Keratinocyte (primary cell): ENCODE measurements at regions not wholly inside any gene's neighbourhood (a gene's known extent, or its start where the extent isn't known, plus 50 kb on each side); places are given as distances from the start of the nearest gene placed in this dataset.

ENCODE experiments used
- EZH2 ChIP-seq: IDR thresholded peaks from one replicate; pipeline ENCODE4 v1.6.1; 2012; ENCODE audit warnings: inconsistent platforms, mild to moderate bottlenecking, low read length, moderate library complexity
- TF ChIP-seq, protein P1 (sequence below), 3 experiments: IDR thresholded peaks in 1 of 3; conservative IDR thresholded peaks in 1 of 3; optimal IDR thresholded peaks in 1 of 3; 2 replicates in 2 of 3; 3 replicates in 1 of 3; pipeline versions ENCODE3 to v1.5.1; 2011; ENCODE audit warnings: low read length in 3 of 3, mild to moderate bottlenecking in 3 of 3, moderate library complexity in 2 of 3, control low read depth in 1 of 3, inconsistent platforms in 1 of 3; ENCODE audit not compliant: insufficient read depth in 2 of 3; ENCODE audit errors: extremely low read depth in 1 of 3

DNA sequence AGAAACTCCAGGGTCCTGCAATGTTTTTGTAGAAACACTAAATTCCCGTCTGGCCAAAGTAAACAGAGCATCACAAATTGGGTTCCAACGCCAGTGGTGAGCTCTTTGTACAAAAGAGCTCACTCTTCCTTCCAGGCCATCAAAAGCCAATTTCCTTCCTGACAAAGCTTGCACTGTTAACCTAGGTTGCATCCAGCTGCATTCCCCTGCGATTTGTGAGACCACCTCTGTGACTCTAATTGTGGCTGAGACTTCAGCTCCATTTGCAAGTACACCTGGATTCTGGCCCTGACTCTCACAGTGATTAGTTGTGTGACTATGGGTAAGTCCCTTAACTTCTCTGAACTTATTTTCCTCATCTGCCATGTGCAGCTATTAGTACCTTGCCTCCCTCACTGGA lies 212.5 kb upstream of the CXorf66 start:
- TF ChIP-seq, protein P1, sequence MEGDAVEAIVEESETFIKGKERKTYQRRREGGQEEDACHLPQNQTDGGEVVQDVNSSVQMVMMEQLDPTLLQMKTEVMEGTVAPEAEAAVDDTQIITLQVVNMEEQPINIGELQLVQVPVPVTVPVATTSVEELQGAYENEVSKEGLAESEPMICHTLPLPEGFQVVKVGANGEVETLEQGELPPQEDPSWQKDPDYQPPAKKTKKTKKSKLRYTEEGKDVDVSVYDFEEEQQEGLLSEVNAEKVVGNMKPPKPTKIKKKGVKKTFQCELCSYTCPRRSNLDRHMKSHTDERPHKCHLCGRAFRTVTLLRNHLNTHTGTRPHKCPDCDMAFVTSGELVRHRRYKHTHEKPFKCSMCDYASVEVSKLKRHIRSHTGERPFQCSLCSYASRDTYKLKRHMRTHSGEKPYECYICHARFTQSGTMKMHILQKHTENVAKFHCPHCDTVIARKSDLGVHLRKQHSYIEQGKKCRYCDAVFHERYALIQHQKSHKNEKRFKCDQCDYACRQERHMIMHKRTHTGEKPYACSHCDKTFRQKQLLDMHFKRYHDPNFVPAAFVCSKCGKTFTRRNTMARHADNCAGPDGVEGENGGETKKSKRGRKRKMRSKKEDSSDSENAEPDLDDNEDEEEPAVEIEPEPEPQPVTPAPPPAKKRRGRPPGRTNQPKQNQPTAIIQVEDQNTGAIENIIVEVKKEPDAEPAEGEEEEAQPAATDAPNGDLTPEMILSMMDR (optimal IDR thresholded peaks at IDR 0.05 in 1 of 3, IDR thresholded peaks at IDR 0.05 in 1 of 3, conservative IDR thresholded peaks at IDR 0.05 in 1 of 3; ENCODE audit: extremely low read depth in 1 of 3, insufficient read depth in 2 of 3, low read length in 3 of 3): no peak
- TF ChIP-seq EZH2: no peak
